H9 (cell line): ENCODE measurements at regions not wholly inside any gene's neighbourhood (a gene's known extent, or its start where the extent isn't known, plus 50 kb on each side); places are given as distances from the start of the nearest gene placed in this dataset.

ENCODE experiments used
- DNase-seq: peaks from one replicate; pipeline ENCODE4 v3.0.0-alpha.2; 2017
- H2AFZ ChIP-seq: one replicate; pipeline ENCODE4 v1.6.1; 2013; ENCODE audit warnings: mild to moderate bottlenecking, low read length, control low read depth, moderate library complexity
- H2AK5ac ChIP-seq: 2 replicates; pipeline ENCODE4 v1.6.1; 2013; ENCODE audit warnings: low read length, control low read depth, mixed read lengths; ENCODE audit not compliant: insufficient read length
- H2BK120ac ChIP-seq: one replicate; pipeline ENCODE4 v1.6.1; 2013; ENCODE audit warnings: low read depth, mild to moderate bottlenecking, low read length, control low read depth, inconsistent platforms; ENCODE audit not compliant: poor library complexity, severe bottlenecking
- H2BK12ac ChIP-seq: 2 replicates; pipeline ENCODE4 v1.6.1; 2013; ENCODE audit warnings: low read length, control low read depth, mixed read lengths, low read depth; ENCODE audit not compliant: insufficient read length
- H2BK15ac ChIP-seq: 2 replicates; pipeline ENCODE4 v1.6.1; 2013; ENCODE audit warnings: low read depth, low read length, control low read depth
- H2BK20ac ChIP-seq: one replicate; pipeline ENCODE4 v1.6.1; 2013; ENCODE audit warnings: low read depth, mild to moderate bottlenecking, low read length, control low read depth, inconsistent platforms; ENCODE audit not compliant: poor library complexity, severe bottlenecking
- H2BK5ac ChIP-seq: 2 replicates; pipeline ENCODE4 v1.6.1; 2013; ENCODE audit warnings: low read length, control low read depth, mixed read lengths; ENCODE audit not compliant: insufficient read length
- H3K14ac ChIP-seq: 2 replicates; pipeline ENCODE4 v1.6.1; 2013; ENCODE audit warnings: low read length, control low read depth; ENCODE audit not compliant: insufficient read depth
- H3K18ac ChIP-seq: 2 replicates; pipeline ENCODE4 v1.6.1; 2013; ENCODE audit warnings: low read depth, mild to moderate bottlenecking, mixed read lengths, low read length, control low read depth; ENCODE audit not compliant: insufficient read length
- H3K23ac ChIP-seq: 2 replicates; pipeline ENCODE4 v1.6.1; 2013; ENCODE audit warnings: low read length, control low read depth, mixed read lengths, low read depth; ENCODE audit not compliant: insufficient read length
- H3K23me2 ChIP-seq: 2 replicates; pipeline ENCODE4 v1.6.1; 2013; ENCODE audit warnings: low read depth, mild to moderate bottlenecking, mixed read lengths, low read length, control low read depth; ENCODE audit not compliant: insufficient read length, poor library complexity, severe bottlenecking
- H3K27ac ChIP-seq: 2 replicates; pipeline ENCODE4 v1.5.1; 2013; ENCODE audit warnings: low read length, control low read depth, mixed read lengths, low read depth; ENCODE audit not compliant: insufficient read length
- H3K27me3 ChIP-seq: 2 replicates; pipeline ENCODE4 v1.6.1; 2013; ENCODE audit warnings: low read length, control low read depth, inconsistent platforms; ENCODE audit not compliant: insufficient read depth
- H3K4ac ChIP-seq: 2 replicates; pipeline ENCODE4 v1.6.1; 2013; ENCODE audit warnings: low read depth, mild to moderate bottlenecking, control low read depth, inconsistent platforms, low read length, moderate library complexity
- H3K4me1 ChIP-seq: 2 replicates; pipeline ENCODE4 v1.6.1; 2013; ENCODE audit warnings: low read length, control low read depth, inconsistent platforms; ENCODE audit not compliant: insufficient read depth
- H3K4me2 ChIP-seq: 2 replicates; pipeline ENCODE4 v1.6.1; 2013; ENCODE audit warnings: low read length, control low read depth, mixed read lengths; ENCODE audit not compliant: insufficient read length, insufficient read depth
- H3K56ac ChIP-seq: 2 replicates; pipeline ENCODE4 v1.6.1; 2013; ENCODE audit warnings: low read depth, mild to moderate bottlenecking, mixed read lengths, low read length, control low read depth; ENCODE audit not compliant: insufficient read length
- H3K79me1 ChIP-seq: 2 replicates; pipeline ENCODE4 v1.6.1; 2013; ENCODE audit warnings: low read depth, mild to moderate bottlenecking, moderate library complexity, low read length, control low read depth, inconsistent platforms; ENCODE audit not compliant: insufficient read depth, poor library complexity, severe bottlenecking
- H3K79me2 ChIP-seq: 2 replicates; pipeline ENCODE4 v1.6.1; 2013; ENCODE audit warnings: low read length, control low read depth, inconsistent platforms; ENCODE audit not compliant: insufficient read depth
- H3K9ac ChIP-seq: 2 replicates; pipeline ENCODE4 v1.6.1; 2013; ENCODE audit warnings: low read length, control low read depth, mixed read lengths; ENCODE audit not compliant: insufficient read length; ENCODE audit errors: extremely low read depth
- H3K9me3 ChIP-seq: one replicate; pipeline ENCODE4 v1.6.1; 2013; ENCODE audit warnings: low read depth, low read length, inconsistent platforms; ENCODE audit not compliant: control insufficient read depth
- H3T11ph ChIP-seq: one replicate; pipeline ENCODE4 v1.6.1; 2013; ENCODE audit warnings: mild to moderate bottlenecking, low read length, control low read depth, inconsistent platforms
- H4K20me1 ChIP-seq: one replicate; pipeline ENCODE4 v1.6.1; 2013; ENCODE audit not compliant: control insufficient read depth, insufficient read length, insufficient read depth
- H4K5ac ChIP-seq: 2 replicates; pipeline ENCODE4 v1.6.1; 2013; ENCODE audit warnings: low read depth, mild to moderate bottlenecking, mixed read lengths, low read length, control low read depth; ENCODE audit not compliant: insufficient read length
- H4K8ac ChIP-seq: replicated peaks from 2 replicates; pipeline ENCODE4 v1.6.1; 2013; ENCODE audit warnings: low read length, control low read depth, mixed read lengths, low read depth; ENCODE audit not compliant: insufficient read length
- H4K91ac ChIP-seq: 2 replicates; pipeline ENCODE4 v1.6.1; 2013; ENCODE audit warnings: low read depth, mild to moderate bottlenecking, moderate library complexity, mixed read lengths, low read length, control low read depth; ENCODE audit not compliant: insufficient read length
- H3K27ac Mint-ChIP-seq, 3 experiments: 2 replicates in 2 of 3; 3 replicates in 1 of 3; pipeline ENCODE4 v1.8.0; 2020 to 2021; ENCODE audit warnings: mixed read lengths in 3 of 3, mild to moderate bottlenecking in 1 of 3, moderate library complexity in 1 of 3
- H3K27me3 Mint-ChIP-seq: 2 replicates; pipeline ENCODE4 v1.8.0; 2021; ENCODE audit warnings: low read depth, mild to moderate bottlenecking, moderate library complexity, mixed read lengths
- H3K36me3 Mint-ChIP-seq, 3 experiments: 2 replicates in 2 of 3; 3 replicates in 1 of 3; pipeline ENCODE4 v1.8.0; 2020 to 2021; ENCODE audit warnings: low read depth in 3 of 3, mixed read lengths in 3 of 3; ENCODE audit not compliant: insufficient read depth in 1 of 3
- H3K4me1 Mint-ChIP-seq, 2 experiments: 2 replicates each; pipeline ENCODE4 v1.8.0; 2020; ENCODE audit warnings: mixed read lengths in 2 of 2
- H3K4me3 Mint-ChIP-seq, 2 experiments: 2 replicates in 1 of 2; 3 replicates in 1 of 2; pipeline ENCODE4 v1.8.0; 2020 to 2021; ENCODE audit warnings: mild to moderate bottlenecking in 2 of 2, mixed read lengths in 2 of 2, moderate library complexity in 1 of 2
- H3K9me3 Mint-ChIP-seq, 2 experiments: 2 replicates in 1 of 2; 3 replicates in 1 of 2; pipeline ENCODE4 v1.8.0; 2020; ENCODE audit warnings: mild to moderate bottlenecking in 2 of 2, mixed read lengths in 2 of 2, moderate library complexity in 1 of 2
- CTCF ChIP-seq: fragments of 200-600 bp; sonication (generic); conservative IDR thresholded peaks from 3 replicates; pipeline ENCODE4 v1.8.0; 2021; ENCODE audit warnings: antibody characterized with exemption, mild to moderate bottlenecking

- no peak overlapping the region for H2AFZ ChIP-seq
- H3K23me2 ChIP-seq: no peaks in the 10 kb centered on the region
- no peak overlapping the region for H3K4me2 ChIP-seq
- Mint-ChIP-seq H3K27ac (no peak overlapping the region), H3K27me3 (no peaks in the 10 kb centered on the region), H3K36me3 (no peaks in the 10 kb centered on the region), H3K4me1 (peaks cover 16 to 18% of the 10 kb centered on the region in 2 experiments; a peak in 3 of 4 replicates), H3K4me3 (no peak overlapping the region), H3K9me3 (no peaks in the 10 kb centered on the region)
- no peak overlapping the region for H4K91ac ChIP-seq
- H4K5ac ChIP-seq: no peak overlapping the region
- no peak overlapping the region for H3K56ac ChIP-seq
- H4K20me1 ChIP-seq: no peaks in the 10 kb centered on the region
- H2BK20ac ChIP-seq: no peak overlapping the region
- no peak for TF ChIP-seq CTCF
- no peak overlapping the region for H3K14ac ChIP-seq
- no peak overlapping the region for H3K23ac ChIP-seq
- no peak overlapping the region for H3K9ac ChIP-seq
- no peaks in the 10 kb centered on the region for H3K9me3 ChIP-seq
- H3K79me2 ChIP-seq: no peaks in the 10 kb centered on the region
- H3K18ac ChIP-seq: no peak overlapping the region
- H3T11ph ChIP-seq: no peak overlapping the region
- H2BK120ac ChIP-seq: no peak overlapping the region
- H2BK12ac ChIP-seq: no peak overlapping the region
- no peak for DNase-seq
- H2AK5ac ChIP-seq: no peak overlapping the region
- H2BK15ac ChIP-seq: no peak overlapping the region
- H3K4me1 ChIP-seq: no peaks in the 10 kb centered on the region
- H4K8ac ChIP-seq: no peak overlapping the region
- H3K79me1 ChIP-seq: no peaks in the 10 kb centered on the region
- H2BK5ac ChIP-seq: no peak overlapping the region
- H3K4ac ChIP-seq: no peak overlapping the region
- H3K27me3 ChIP-seq: no peaks in the 10 kb centered on the region
- H3K27ac ChIP-seq: no peak overlapping the region
Measured at GRCh38 chr10:16119445-16119844, 259.1 kb upstream of the MINDY3 start.
